Fibroblast of lung (primary cell): ENCODE measurements at regions not wholly inside any gene's neighbourhood (a gene's known extent, or its start where the extent isn't known, plus 50 kb on each side); places are given as distances from the start of the nearest gene placed in this dataset.

Experiments
- DNase-seq, 2 donors: peaks; one replicate each; pipeline versions ENCODE4 v3.0.0 to v3.0.0-alpha.2; 2010; ENCODE audit warnings: low read depth in 2 of 2
- H2AFZ ChIP-seq: 2 replicates; pipeline ENCODE4 v1.5.1; 2012; ENCODE audit warnings: low read length, control low read depth, inconsistent platforms
- H3K27ac ChIP-seq: 2 replicates; pipeline ENCODE4 v1.5.1; 2011; ENCODE audit warnings: low read length, control low read depth; ENCODE audit not compliant: insufficient read depth
- H3K27me3 ChIP-seq: 2 replicates; pipeline ENCODE4 v1.5.1; 2011; ENCODE audit warnings: mild to moderate bottlenecking, low read length; ENCODE audit not compliant: control insufficient read depth, insufficient read depth
- H3K36me3 ChIP-seq: 2 replicates; pipeline ENCODE4 v1.5.1; 2011; ENCODE audit warnings: low read length; ENCODE audit not compliant: control insufficient read depth, insufficient read depth
- H3K4me1 ChIP-seq: 2 replicates; pipeline ENCODE4 v1.5.1; 2011; ENCODE audit warnings: low read length; ENCODE audit not compliant: control insufficient read depth, insufficient read depth; ENCODE audit errors: extremely low read depth
- H3K4me2 ChIP-seq: 2 replicates; pipeline ENCODE4 v1.5.1; 2011; ENCODE audit warnings: low read length, control low read depth; ENCODE audit not compliant: insufficient read depth; ENCODE audit errors: extremely low read depth
- H3K4me3 ChIP-seq, 4 experiments: fragments of 200-600 bp in 1 of 4; sonication (generic) in 1 of 4; replicated peaks in 1 of 4; 2 replicates each; pipeline ENCODE4 v1.5.1; 2011 to 2016; ENCODE audit warnings: low read length in 4 of 4, low read depth in 3 of 4, mild to moderate bottlenecking in 3 of 4, control low read depth in 2 of 4, inconsistent platforms in 1 of 4, mixed read lengths in 1 of 4; ENCODE audit not compliant: insufficient read depth in 1 of 4; ENCODE audit errors: control extremely low read depth in 1 of 4
- H3K79me2 ChIP-seq: 2 replicates; pipeline ENCODE4 v1.5.1; 2012; ENCODE audit warnings: mild to moderate bottlenecking, low read length, inconsistent platforms; ENCODE audit not compliant: control insufficient read depth, insufficient read depth
- H3K9ac ChIP-seq: 2 replicates; pipeline ENCODE4 v1.5.1; 2011; ENCODE audit warnings: mild to moderate bottlenecking, low read length, control low read depth; ENCODE audit not compliant: insufficient read depth
- H3K9me3 ChIP-seq: 2 replicates; pipeline ENCODE4 v1.5.1; 2012; ENCODE audit warnings: low read depth, low read length; ENCODE audit not compliant: control insufficient read depth, insufficient read depth
- H4K20me1 ChIP-seq: 2 replicates; pipeline ENCODE4 v1.5.1; 2011; ENCODE audit warnings: low read length; ENCODE audit not compliant: control insufficient read depth, insufficient read depth; ENCODE audit errors: extremely low read depth
- CTCF ChIP-seq, 2 donors: IDR thresholded peaks in 1 of 2; conservative IDR thresholded peaks in 1 of 2; 1 replicate in 1 of 2; 2 replicates in 1 of 2; pipeline ENCODE4 v1.5.1; 2011 to 2012; ENCODE audit warnings: low read length in 2 of 2, control low read depth in 1 of 2, inconsistent platforms in 1 of 2, low read depth in 1 of 2, mild to moderate bottlenecking in 1 of 2
- EZH2 ChIP-seq: IDR thresholded peaks from 2 replicates; pipeline ENCODE4 v1.5.1; 2012; ENCODE audit warnings: low read length, control low read depth, mild to moderate bottlenecking; ENCODE audit errors: missing control alignments

GRCh38 chrX:5730556-5730955 is 498.1 kb downstream of the NLGN4X start:
- H3K27me3 ChIP-seq, result no peaks in the 10 kb centered on the region
- no peaks in the 10 kb centered on the region for H3K4me1 ChIP-seq
- no peaks in the 10 kb centered on the region for H3K9me3 ChIP-seq
- no peak for TF ChIP-seq CTCF (conservative IDR thresholded peaks at IDR 0.05 in 1 of 2, IDR thresholded peaks at IDR 0.05 in 1 of 2; ENCODE audit: low read depth in 1 of 2, low read length in 2 of 2)
- no peaks in the 10 kb centered on the region for H3K79me2 ChIP-seq
- no peak overlapping the region for H2AFZ ChIP-seq
- no peaks in the 10 kb centered on the region for H4K20me1 ChIP-seq
- no peak overlapping the region for H3K9ac ChIP-seq
- no peak overlapping the region for H3K4me3 ChIP-seq
- peak in 1 of 2 donors; percentile 30 for DNase-seq
- no peak overlapping the region for H3K4me2 ChIP-seq
- no peaks in the 10 kb centered on the region for H3K36me3 ChIP-seq
- no peak overlapping the region for H3K27ac ChIP-seq

- no peaks in the 10 kb centered on the region for H3K4me1 ChIP-seq
- H2AFZ ChIP-seq, result no peak overlapping the region
- TF ChIP-seq CTCF (conservative IDR thresholded peaks at IDR 0.05 in 1 of 2, IDR thresholded peaks at IDR 0.05 in 1 of 2; ENCODE audit: low read depth in 1 of 2, low read length in 2 of 2) (no peak), EZH2 (no peak)
- no peaks in the 10 kb centered on the region for H3K36me3 ChIP-seq
- H3K79me2 ChIP-seq, result no peaks in the 10 kb centered on the region
- no peaks in the 10 kb centered on the region for H3K9me3 ChIP-seq
- H4K20me1 ChIP-seq, result no peaks in the 10 kb centered on the region
- H3K27me3 ChIP-seq, result no peaks in the 10 kb centered on the region
- no peak overlapping the region for H3K27ac ChIP-seq
- no peak overlapping the region for H3K4me3 ChIP-seq
- H3K4me2 ChIP-seq, result no peak overlapping the region
- DNase-seq, result peak in 1 of 2 donors; percentile 32
- H3K9ac ChIP-seq, result no peak overlapping the region
These were observed 502.4 kb downstream of the NLGN4X start for GRCh38 chrX:5726224-5726623.

GRCh38 chrX:5724123-5724522 is 504.5 kb downstream of the NLGN4X start:
- DNase-seq, result no peak
- Histone ChIP-seq H3K27me3 (no peaks in the 10 kb centered on the region), H3K4me2 (no peak overlapping the region), H2AFZ (no peak overlapping the region), H3K4me3 (no peak overlapping the region), H3K4me1 (no peaks in the 10 kb centered on the region), H3K9me3 (no peaks in the 10 kb centered on the region), H3K9ac (no peak overlapping the region), H4K20me1 (no peaks in the 10 kb centered on the region), H3K79me2 (no peaks in the 10 kb centered on the region), H3K27ac (no peak overlapping the region), H3K36me3 (no peaks in the 10 kb centered on the region)
- TF ChIP-seq CTCF (conservative IDR thresholded peaks at IDR 0.05 in 1 of 2, IDR thresholded peaks at IDR 0.05 in 1 of 2; ENCODE audit: low read depth in 1 of 2, low read length in 2 of 2) (no peak), EZH2 (no peak)
